OCI-LY7 (cell line): ENCODE measurements at regions not wholly inside any gene's neighbourhood (a gene's known extent, or its start where the extent isn't known, plus 50 kb on each side); places are given as distances from the start of the nearest gene placed in this dataset.

Experiments
- BruUV-seq: library from RNA; stranded (reverse); fragments of 400-500 nt; replicated peaks from 2 replicates; lab custom pipeline; 2021; lab: Mats Ljungman, UMichigan
- CTCF ChIA-PET: fragments of 300-600 bp; sonication (Branson Sonifier 250); formaldehyde crosslinking; loops from one replicate; lab custom pipeline; 2022; ENCODE audit warnings: antibody characterized with exemption; ENCODE audit not compliant: unreplicated experiment; lab: Charles Lee
- POLR2A ChIA-PET: fragments of 300-600 bp; sonication (Branson Sonifier 250); formaldehyde crosslinking; loops from one replicate; lab custom pipeline; 2022; ENCODE audit warnings: antibody characterized with exemption; lab: Charles Lee
- DNase-seq: peaks from one replicate; pipeline ENCODE4 v3.0.0-alpha.2; 2015; ENCODE audit warnings: low spot score
- H2AFZ ChIP-seq: fragments of 200-600 bp; sonication (generic), shearing (Covaris generic); 2 replicates; pipeline ENCODE4 v1.6.1; 2014; ENCODE audit warnings: mild to moderate bottlenecking, antibody characterized with exemption, low read length, moderate library complexity
- H3K27ac ChIP-seq: fragments of 200-600 bp; sonication (generic); 2 replicates; pipeline ENCODE4 v1.5.1; 2014; ENCODE audit warnings: mixed run types, low read depth, mild to moderate bottlenecking, moderate library complexity, low read length, inconsistent platforms; ENCODE audit not compliant: poor library complexity, severe bottlenecking
- H3K36me3 ChIP-seq: fragments of 200-600 bp; sonication (generic); 2 replicates; pipeline ENCODE4 v1.6.1; 2014; ENCODE audit warnings: mild to moderate bottlenecking, antibody characterized with exemption, low read length, moderate library complexity, mixed read lengths; ENCODE audit not compliant: insufficient read depth
- H3K4me1 ChIP-seq: fragments of 200-600 bp; sonication (generic); 2 replicates; pipeline ENCODE4 v1.5.1; 2014; ENCODE audit warnings: mild to moderate bottlenecking, low read length; ENCODE audit not compliant: insufficient read depth, poor library complexity, severe bottlenecking
- H3K4me2 ChIP-seq: fragments of 200-600 bp; sonication (generic); 2 replicates; pipeline ENCODE4 v1.6.1; 2014; ENCODE audit warnings: mild to moderate bottlenecking, low read length
- H3K4me3 ChIP-seq: fragments of 200-600 bp; sonication (generic); 2 replicates; pipeline ENCODE4 v1.5.1; 2014; ENCODE audit warnings: mild to moderate bottlenecking, low read depth, low read length; ENCODE audit not compliant: poor library complexity, severe bottlenecking
- H3K79me2 ChIP-seq: fragments of 200-600 bp; sonication (generic); 2 replicates; pipeline ENCODE4 v1.6.1; 2016; ENCODE audit warnings: low read depth, mild to moderate bottlenecking, low read length, moderate library complexity, mixed read lengths; ENCODE audit not compliant: insufficient read depth
- H3K9me2 ChIP-seq: fragments of 200-600 bp; sonication (generic); 2 replicates; pipeline ENCODE4 v1.6.1; 2016; ENCODE audit warnings: mild to moderate bottlenecking, low read length, mixed read lengths; ENCODE audit not compliant: insufficient read depth
- H3K9me3 ChIP-seq: fragments of 200-600 bp; sonication (generic); 2 replicates; pipeline ENCODE4 v1.6.1; 2014; ENCODE audit warnings: mild to moderate bottlenecking, mixed run types, low read length, mixed read lengths
- H4K20me1 ChIP-seq: fragments of 200-600 bp; sonication (generic); 2 replicates; pipeline ENCODE4 v1.6.1; 2014; ENCODE audit warnings: mild to moderate bottlenecking, antibody characterized with exemption, low read length, moderate library complexity, mixed read lengths; ENCODE audit not compliant: insufficient read depth
- EZH2phosphoT487 ChIP-seq: fragments of 200-600 bp; sonication (generic); IDR thresholded peaks from 2 replicates; pipeline ENCODE4 v1.6.1; 2018; ENCODE audit warnings: low read depth, borderline replicate concordance, mild to moderate bottlenecking, mixed run types, antibody characterized with exemption, low read length, moderate library complexity, mixed read lengths
- intact Hi-C: fragments of 100-400 bp; cut with micrococcal nuclease; formaldehyde crosslinking; loops from one replicate; pipeline ENCODE4 v1.10.0; 2022; ENCODE audit not compliant: unreplicated experiment
- TF ChIP-seq, protein P1 (sequence below): fragments of 200-600 bp; sonication (generic); conservative IDR thresholded peaks from 2 replicates; pipeline ENCODE4 v1.5.1; 2014; ENCODE audit warnings: mild to moderate bottlenecking, antibody characterized with exemption, low read length, moderate library complexity, mixed read lengths

DNA sequence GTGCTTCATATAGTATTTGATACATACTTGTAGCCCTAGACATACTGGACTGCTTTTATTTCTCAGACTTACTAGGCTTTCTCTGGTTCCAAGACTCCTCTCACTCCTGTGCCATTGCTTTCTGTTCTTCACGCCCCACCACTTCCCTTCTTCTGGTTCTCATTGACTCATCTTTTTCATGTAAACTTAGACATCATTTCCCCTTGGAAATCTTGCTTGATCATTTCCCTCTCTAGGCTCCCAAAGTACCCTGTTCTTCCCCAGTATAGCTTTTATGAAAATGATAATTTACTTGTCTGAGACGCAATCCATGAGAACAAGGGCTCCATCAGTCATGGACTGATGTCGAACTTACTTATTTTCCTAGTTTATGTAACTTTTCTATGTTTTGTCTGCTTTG is 83.5 kb downstream of the TLR4 start:
- H3K79me2 ChIP-seq = no peaks in the 10 kb centered on the region
- CTCF ChIA-PET = no interaction called here
- H3K27ac ChIP-seq = no peak overlapping the region
- intact Hi-C loops = no loop called here
- no peaks in the 10 kb centered on the region for H3K36me3 ChIP-seq
- H3K4me1 ChIP-seq = peaks cover 12% of the 10 kb centered on the region
- POLR2A ChIA-PET = no interaction called here
- H3K9me3 ChIP-seq = peaks cover 8% of the 10 kb centered on the region; the same call in 1 of the 2 replicates
- no peaks in the 10 kb centered on the region for H3K9me2 ChIP-seq
- no peak overlapping the region for H3K4me2 ChIP-seq
- no TSS peak for BruUV-seq
- no peak for TF ChIP-seq EZH2phosphoT487
- TF ChIP-seq, protein P1, sequence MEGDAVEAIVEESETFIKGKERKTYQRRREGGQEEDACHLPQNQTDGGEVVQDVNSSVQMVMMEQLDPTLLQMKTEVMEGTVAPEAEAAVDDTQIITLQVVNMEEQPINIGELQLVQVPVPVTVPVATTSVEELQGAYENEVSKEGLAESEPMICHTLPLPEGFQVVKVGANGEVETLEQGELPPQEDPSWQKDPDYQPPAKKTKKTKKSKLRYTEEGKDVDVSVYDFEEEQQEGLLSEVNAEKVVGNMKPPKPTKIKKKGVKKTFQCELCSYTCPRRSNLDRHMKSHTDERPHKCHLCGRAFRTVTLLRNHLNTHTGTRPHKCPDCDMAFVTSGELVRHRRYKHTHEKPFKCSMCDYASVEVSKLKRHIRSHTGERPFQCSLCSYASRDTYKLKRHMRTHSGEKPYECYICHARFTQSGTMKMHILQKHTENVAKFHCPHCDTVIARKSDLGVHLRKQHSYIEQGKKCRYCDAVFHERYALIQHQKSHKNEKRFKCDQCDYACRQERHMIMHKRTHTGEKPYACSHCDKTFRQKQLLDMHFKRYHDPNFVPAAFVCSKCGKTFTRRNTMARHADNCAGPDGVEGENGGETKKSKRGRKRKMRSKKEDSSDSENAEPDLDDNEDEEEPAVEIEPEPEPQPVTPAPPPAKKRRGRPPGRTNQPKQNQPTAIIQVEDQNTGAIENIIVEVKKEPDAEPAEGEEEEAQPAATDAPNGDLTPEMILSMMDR = no peak
- H4K20me1 ChIP-seq = no peaks in the 10 kb centered on the region
- DNase-seq = no peak
- H2AFZ ChIP-seq = no peak overlapping the region
- H3K4me3 ChIP-seq = no peak overlapping the region

DNA sequence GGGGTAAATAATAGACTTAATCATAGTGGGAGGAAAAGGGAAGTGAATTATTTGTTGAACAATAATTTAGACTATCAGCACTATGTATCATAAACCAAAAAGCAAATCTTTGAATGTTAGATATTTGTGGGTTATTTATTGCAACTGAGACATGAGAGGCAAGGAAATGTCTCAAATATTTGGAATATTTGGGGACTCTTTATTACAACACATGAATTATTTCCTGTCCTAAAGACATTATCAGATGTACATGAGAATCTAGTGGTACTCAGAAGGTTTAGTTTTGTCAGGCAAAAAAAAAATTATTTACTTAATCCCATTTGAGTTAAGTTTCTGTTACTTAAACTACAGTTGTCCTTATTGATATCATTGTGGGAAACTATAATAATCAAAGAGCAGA is 91.1 kb downstream of the TLR4 start:
- Histone ChIP-seq H4K20me1 (no peaks in the 10 kb centered on the region), H3K4me2 (no peak overlapping the region), H2AFZ (no peak overlapping the region), H3K4me3 (no peak overlapping the region), H3K36me3 (no peaks in the 10 kb centered on the region), H3K9me2 (no peaks in the 10 kb centered on the region), H3K9me3 (peaks cover 8% of the 10 kb centered on the region; the same call in 1 of the 2 replicates), H3K27ac (no peak overlapping the region), H3K79me2 (no peaks in the 10 kb centered on the region), H3K4me1 (no peaks in the 10 kb centered on the region)
- intact Hi-C loops = no loop called here
- BruUV-seq = no TSS peak
- ChIA-PET POLR2A (interaction anchor here (0.6 kb wide), 1 partner anchor 68 kb away, joined by 3 read pairs; no protein-coding TSS in a partner anchor), CTCF (no interaction called here)
- TF ChIP-seq, protein P1 = no peak
- TF ChIP-seq EZH2phosphoT487 = no peak
- no peak for DNase-seq

DNA sequence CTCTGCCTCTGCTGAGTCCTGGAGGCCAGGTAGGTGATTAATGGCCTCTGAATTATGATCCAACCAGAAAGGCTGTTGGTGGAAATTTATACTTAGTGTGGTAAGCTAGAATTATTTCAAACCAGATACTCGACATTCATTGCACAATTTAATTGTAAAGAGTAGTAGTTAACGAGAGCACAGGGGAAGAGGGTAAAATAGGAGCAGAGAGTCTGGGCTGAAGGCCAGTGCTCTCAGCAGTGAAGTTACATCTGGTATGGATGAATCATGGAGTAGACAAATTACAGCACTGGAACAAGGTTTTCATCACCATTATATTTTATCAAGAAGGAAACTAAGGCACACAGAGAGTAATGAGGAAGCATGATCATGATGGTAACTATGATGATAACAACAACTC is 92.5 kb downstream of the TLR4 start:
- Histone ChIP-seq H3K79me2 (no peaks in the 10 kb centered on the region), H4K20me1 (no peaks in the 10 kb centered on the region), H3K36me3 (no peaks in the 10 kb centered on the region), H3K9me3 (no peaks in the 10 kb centered on the region), H3K4me2 (no peak overlapping the region), H2AFZ (no peak overlapping the region), H3K9me2 (no peaks in the 10 kb centered on the region), H3K27ac (no peak overlapping the region), H3K4me3 (no peak overlapping the region), H3K4me1 (no peaks in the 10 kb centered on the region)
- BruUV-seq = no TSS peak
- CTCF ChIA-PET = no interaction called here
- intact Hi-C loops = no loop called here
- POLR2A ChIA-PET = no interaction called here
- no peak for TF ChIP-seq EZH2phosphoT487
- TF ChIP-seq, protein P1 = no peak
- no peak for DNase-seq
